ENCODE measurements at regions not wholly inside any gene's neighbourhood (a gene's known extent, or its start where the extent isn't known, plus 50 kb on each side); places are given as distances from the start of the nearest gene placed in this dataset.
A peak's percentile ranks its signal among the peaks of the same experiment; 100 is the strongest.
"Not testable (repeated sequence)": the region's sequence is repeated elsewhere in the genome, so short reads cannot be mapped to it uniquely, and the experiment has no call there.

- H3K27ac ChIP-seq (ENCODE audit: low read depth in 1 of 2, low read length in 2 of 2), result peak overlapping the region in 1 of 2 donors; percentile 97
- no peaks in the 10 kb centered on the region for H3K9me3 ChIP-seq (ENCODE audit: control insufficient read depth, low read length)
- H3K27me3 ChIP-seq (ENCODE audit: control insufficient read depth in 1 of 2, insufficient read depth in 2 of 2, low read length in 1 of 2), result no peaks in the 10 kb centered on the region
- no peaks in the 10 kb centered on the region for H3K36me3 ChIP-seq (ENCODE audit: control insufficient read depth in 1 of 2, insufficient read depth in 2 of 2, low read length in 1 of 2)
- WGBS, 2 donors, result 59 to 63% methylated on average over 11 of the region's 11 CpGs
- DNase-seq (peak; percentile 79 to 86), ATAC-seq (ENCODE audit: low FRiP score) (peak; percentile 55)
- no peaks in the 10 kb centered on the region for H3K4me1 ChIP-seq (ENCODE audit: control insufficient read depth in 1 of 2, insufficient read depth in 2 of 2, low read length in 2 of 2)
- H3K4me3 ChIP-seq (ENCODE audit: low read length in 2 of 2), result no peak overlapping the region
- intact Hi-C loops (cut with DNase I), result loop anchor here in 1 of 2 donors (5.0 kb wide), 1 partner anchor 35 kb away; no protein-coding TSS in a partner anchor
These were observed 180.4 kb downstream of the SMAD6 start for GRCh38 chr15:66882251-66883020.

- no peaks in the 10 kb centered on the region for H3K9me3 ChIP-seq (ENCODE audit: control insufficient read depth, low read length)
- no peaks in the 10 kb centered on the region for H3K36me3 ChIP-seq (ENCODE audit: control insufficient read depth in 1 of 2, insufficient read depth in 2 of 2, low read length in 1 of 2)
- ATAC-seq (ENCODE audit: low FRiP score), result peak; percentile 90
- WGBS, 2 donors, result 2 to 3% methylated on average over 10 of the region's 10 CpGs
- H3K4me1 ChIP-seq (ENCODE audit: control insufficient read depth in 1 of 2, insufficient read depth in 2 of 2, low read length in 2 of 2), result no peaks in the 10 kb centered on the region
- intact Hi-C loops (cut with DNase I), result loop anchor here in 1 of 2 donors (5.0 kb wide), 1 partner anchor 36 kb away; no protein-coding TSS in a partner anchor
- no peaks in the 10 kb centered on the region for H3K27me3 ChIP-seq (ENCODE audit: control insufficient read depth in 1 of 2, insufficient read depth in 2 of 2, low read length in 1 of 2)
- peak; percentile 95 to 96 for DNase-seq
- H3K4me3 ChIP-seq (ENCODE audit: low read length in 2 of 2), result no peak overlapping the region
- H3K27ac ChIP-seq (ENCODE audit: low read depth in 1 of 2, low read length in 2 of 2), result peak overlapping the region in 1 of 2 donors; percentile 75
These were observed 181.4 kb downstream of the SMAD6 start for GRCh38 chr15:66883284-66883911.

- 68 to 72% methylated on average over 8 of the region's 8 CpGs for WGBS, 2 donors
- H3K4me1 ChIP-seq (ENCODE audit: control insufficient read depth in 1 of 2, insufficient read depth in 2 of 2, low read length in 2 of 2), result no peaks in the 10 kb centered on the region
These were observed 181.2 kb upstream of the SMAD3 start for GRCh38 chr15:66884115-66884622.

GRCh38 chr15:66884661-66885237, 180.7 kb upstream of the SMAD3 start:
- Histone ChIP-seq H3K4me3 (ENCODE audit: low read length in 2 of 2) (no peak overlapping the region), H3K4me1 (ENCODE audit: control insufficient read depth in 1 of 2, insufficient read depth in 2 of 2, low read length in 2 of 2) (no peaks in the 10 kb centered on the region), H3K27me3 (ENCODE audit: control insufficient read depth in 1 of 2, insufficient read depth in 2 of 2, low read length in 1 of 2) (no peaks in the 10 kb centered on the region), H3K9me3 (ENCODE audit: control insufficient read depth, low read length) (no peaks in the 10 kb centered on the region), H3K36me3 (ENCODE audit: control insufficient read depth in 1 of 2, insufficient read depth in 2 of 2, low read length in 1 of 2) (no peaks in the 10 kb centered on the region), H3K27ac (ENCODE audit: low read depth in 1 of 2, low read length in 2 of 2) (no peak overlapping the region)
- intact Hi-C loops (cut with DNase I), result loop anchor here in 1 of 2 donors (5.0 kb wide), 1 partner anchor 37 kb away; no protein-coding TSS in a partner anchor
- ATAC-seq (ENCODE audit: low FRiP score) (no peak), DNase-seq (no peak)
- WGBS, 2 donors, result 97 to 98% methylated on average over 8 of the region's 8 CpGs

More at GRCh38 chr15:66884115-66884622, 181.2 kb upstream of the SMAD3 start:
- Histone ChIP-seq H3K4me3 (ENCODE audit: low read length in 2 of 2) (no peak overlapping the region), H3K27me3 (ENCODE audit: control insufficient read depth in 1 of 2, insufficient read depth in 2 of 2, low read length in 1 of 2) (no peaks in the 10 kb centered on the region), H3K27ac (ENCODE audit: low read depth in 1 of 2, low read length in 2 of 2) (no peak overlapping the region), H3K9me3 (ENCODE audit: control insufficient read depth, low read length) (no peaks in the 10 kb centered on the region), H3K36me3 (ENCODE audit: control insufficient read depth in 1 of 2, insufficient read depth in 2 of 2, low read length in 1 of 2) (no peaks in the 10 kb centered on the region)
- DNase-seq (no peak), ATAC-seq (ENCODE audit: low FRiP score) (no peak)
- intact Hi-C loops (cut with DNase I), result loop anchor here in 1 of 2 donors (5.0 kb wide), 1 partner anchor 37 kb away; no protein-coding TSS in a partner anchor

- H3K9me3 ChIP-seq (ENCODE audit: control insufficient read depth, low read length), result no peaks in the 10 kb centered on the region
- ATAC-seq (ENCODE audit: low FRiP score) (no peak), DNase-seq (no peak)
- intact Hi-C loops (cut with DNase I), result no loop called here
- no peaks in the 10 kb centered on the region for H3K27me3 ChIP-seq (ENCODE audit: control insufficient read depth in 1 of 2, insufficient read depth in 2 of 2, low read length in 1 of 2)
- H3K36me3 ChIP-seq (ENCODE audit: control insufficient read depth in 1 of 2, insufficient read depth in 2 of 2, low read length in 1 of 2), result no peaks in the 10 kb centered on the region
- H3K27ac ChIP-seq (ENCODE audit: low read depth in 1 of 2, low read length in 2 of 2), result no peak overlapping the region
- WGBS, 2 donors, result 94 to 96% methylated on average over 5 of the region's 5 CpGs
- no peaks in the 10 kb centered on the region for H3K4me1 ChIP-seq (ENCODE audit: control insufficient read depth in 1 of 2, insufficient read depth in 2 of 2, low read length in 2 of 2)
- no peak overlapping the region for H3K4me3 ChIP-seq (ENCODE audit: low read length in 2 of 2)
These were observed 180.0 kb upstream of the SMAD3 start for GRCh38 chr15:66885281-66885915.

- DNase-seq (no peak), ATAC-seq (ENCODE audit: low FRiP score) (no peak)
- intact Hi-C loops (cut with DNase I), result no loop called here
- H3K9me3 ChIP-seq (ENCODE audit: control insufficient read depth, low read length), result no peaks in the 10 kb centered on the region
- no peaks in the 10 kb centered on the region for H3K27me3 ChIP-seq (ENCODE audit: control insufficient read depth in 1 of 2, insufficient read depth in 2 of 2, low read length in 1 of 2)
- no peak overlapping the region for H3K4me3 ChIP-seq (ENCODE audit: low read length in 2 of 2)
- WGBS, 2 donors, result 95% methylated on average over 9 of the region's 9 CpGs
- no peaks in the 10 kb centered on the region for H3K36me3 ChIP-seq (ENCODE audit: control insufficient read depth in 1 of 2, insufficient read depth in 2 of 2, low read length in 1 of 2)
- H3K27ac ChIP-seq (ENCODE audit: low read depth in 1 of 2, low read length in 2 of 2), result no peak overlapping the region
- H3K4me1 ChIP-seq (ENCODE audit: control insufficient read depth in 1 of 2, insufficient read depth in 2 of 2, low read length in 2 of 2), result no peaks in the 10 kb centered on the region
These were observed 179.1 kb upstream of the SMAD3 start for GRCh38 chr15:66886241-66886675.

- no peaks in the 10 kb centered on the region for H3K36me3 ChIP-seq (ENCODE audit: control insufficient read depth in 1 of 2, insufficient read depth in 2 of 2, low read length in 1 of 2)
- H3K27me3 ChIP-seq (ENCODE audit: control insufficient read depth in 1 of 2, insufficient read depth in 2 of 2, low read length in 1 of 2), result no peaks in the 10 kb centered on the region
- H3K4me3 ChIP-seq (ENCODE audit: low read length in 2 of 2), result no peak overlapping the region
- intact Hi-C loops (cut with DNase I), result no loop called here
- no peak for ATAC-seq (ENCODE audit: low FRiP score)
- H3K4me1 ChIP-seq (ENCODE audit: control insufficient read depth in 1 of 2, insufficient read depth in 2 of 2, low read length in 2 of 2), result no peaks in the 10 kb centered on the region
- no peaks in the 10 kb centered on the region for H3K9me3 ChIP-seq (ENCODE audit: control insufficient read depth, low read length)
- H3K27ac ChIP-seq (ENCODE audit: low read depth in 1 of 2, low read length in 2 of 2), result no peak overlapping the region
- DNase-seq, result no peak
- WGBS, 2 donors, result 95 to 98% methylated on average over 7 of the region's 7 CpGs
These were observed 178.6 kb upstream of the SMAD3 start for GRCh38 chr15:66886686-66887273.

- H3K36me3 ChIP-seq (ENCODE audit: control insufficient read depth in 1 of 2, insufficient read depth in 2 of 2, low read length in 1 of 2); H3K27me3 ChIP-seq (ENCODE audit: control insufficient read depth in 1 of 2, insufficient read depth in 2 of 2, low read length in 1 of 2); H3K9me3 ChIP-seq (ENCODE audit: control insufficient read depth, low read length); ATAC-seq (ENCODE audit: low FRiP score); H3K4me3 ChIP-seq (ENCODE audit: low read length in 2 of 2); H3K27ac ChIP-seq (ENCODE audit: low read depth in 1 of 2, low read length in 2 of 2); H3K4me1 ChIP-seq (ENCODE audit: control insufficient read depth in 1 of 2, insufficient read depth in 2 of 2, low read length in 2 of 2); DNase-seq; intact Hi-C loops (cut with DNase I): not testable (repeated sequence)
These were observed 176.1 kb upstream of the SMAD3 start for GRCh38 chr15:66889298-66889697.

All from aorta (tissue), 5 donors.